OCI-LY1 (cell line): ENCODE measurements at regions not wholly inside any gene's neighbourhood (a gene's known extent, or its start where the extent isn't known, plus 50 kb on each side); places are given as distances from the start of the nearest gene placed in this dataset.

Experiments
- H2AFZ ChIP-seq: fragments of 200-600 bp; sonication (generic), shearing (Covaris generic); 2 replicates; pipeline ENCODE4 v1.6.0; 2014; ENCODE audit warnings: antibody characterized with exemption, mild to moderate bottlenecking, low read length
- H3F3A ChIP-seq: fragments of 200-600 bp; sonication (generic), shearing (Covaris generic); 2 replicates; pipeline ENCODE4 v1.6.0; 2014; ENCODE audit warnings: mild to moderate bottlenecking, antibody characterized with exemption, low read length, moderate library complexity; ENCODE audit not compliant: insufficient read depth
- H3K27ac ChIP-seq: fragments of 200-600 bp; sonication (generic); 2 replicates; pipeline ENCODE4 v1.5.1; 2014; ENCODE audit warnings: low read length, mixed run types, mild to moderate bottlenecking, low read depth; ENCODE audit not compliant: poor library complexity, severe bottlenecking
- H3K27me3 ChIP-seq: fragments of 200-600 bp; sonication (generic); 2 replicates; pipeline ENCODE4 v1.6.0; 2014; ENCODE audit warnings: antibody characterized with exemption, mild to moderate bottlenecking, low read length, moderate library complexity; ENCODE audit not compliant: insufficient read depth
- H3K36me3 ChIP-seq: fragments of 200-600 bp; sonication (generic); 2 replicates; pipeline ENCODE4 v1.6.1; 2014; ENCODE audit warnings: mild to moderate bottlenecking, antibody characterized with exemption, low read length, moderate library complexity, mixed read lengths; ENCODE audit not compliant: insufficient read depth
- H3K4me1 ChIP-seq: fragments of 200-600 bp; sonication (generic); 2 replicates; pipeline ENCODE4 v1.5.1; 2014; ENCODE audit warnings: mild to moderate bottlenecking, low read length, moderate library complexity; ENCODE audit not compliant: insufficient read depth, severe bottlenecking
- H3K4me2 ChIP-seq: fragments of 200-600 bp; sonication (generic), shearing (Covaris generic); 2 replicates; pipeline ENCODE4 v1.6.1; 2014; ENCODE audit warnings: low read length
- H3K4me3 ChIP-seq: fragments of 200-600 bp; sonication (generic); 2 replicates; pipeline ENCODE4 v1.5.1; 2014; ENCODE audit warnings: low read length, low read depth, mild to moderate bottlenecking, mixed read lengths; ENCODE audit not compliant: poor library complexity, severe bottlenecking
- H3K79me2 ChIP-seq: fragments of 200-600 bp; shearing (Covaris generic); 2 replicates; pipeline ENCODE4 v1.6.1; 2016; ENCODE audit warnings: mixed run types, low read length, mixed read lengths; ENCODE audit not compliant: insufficient read depth
- H3K9ac ChIP-seq: fragments of 200-600 bp; sonication (generic), shearing (Covaris generic); 2 replicates; pipeline ENCODE4 v1.6.1; 2014; ENCODE audit warnings: mild to moderate bottlenecking, low read length, mixed read lengths
- H3K9me2 ChIP-seq: fragments of 200-600 bp; sonication (generic), shearing (Covaris generic); 2 replicates; pipeline ENCODE4 v1.6.1; 2014; ENCODE audit warnings: low read depth, mild to moderate bottlenecking, low read length, mixed read lengths
- H3K9me3 ChIP-seq: fragments of 200-600 bp; shearing (Covaris generic); 2 replicates; pipeline ENCODE4 v1.6.1; 2014; ENCODE audit warnings: low read length, mixed read lengths
- H4K20me1 ChIP-seq: fragments of 200-600 bp; sonication (generic), shearing (Covaris generic); 2 replicates; pipeline ENCODE4 v1.6.0; 2016; ENCODE audit warnings: mild to moderate bottlenecking, low read length; ENCODE audit not compliant: insufficient read depth
- CTCF ChIP-seq: fragments of 200-600 bp; sonication (generic), shearing (Covaris generic); IDR thresholded peaks from 2 replicates; pipeline ENCODE4 v1.5.1; 2017; ENCODE audit warnings: mild to moderate bottlenecking, antibody characterized with exemption, low read length, moderate library complexity, mixed read lengths
- EZH2 ChIP-seq: fragments of 200-600 bp; sonication (generic), shearing (Covaris generic); IDR thresholded peaks from 2 replicates; pipeline ENCODE4 v1.8.0; 2017; ENCODE audit warnings: borderline replicate concordance, mixed run types, mild to moderate bottlenecking, antibody characterized with exemption, low read length, moderate library complexity, mixed read lengths

GRCh38 chr4:12963291-12963690, 520.8 kb downstream of the RAB28 start:
- Histone ChIP-seq H3K9me2 (no peaks in the 10 kb centered on the region), H3K4me1 (no peaks in the 10 kb centered on the region), H3K27me3 (no peaks in the 10 kb centered on the region), H3F3A (no peaks in the 10 kb centered on the region), H2AFZ (no peak overlapping the region), H3K79me2 (no peaks in the 10 kb centered on the region), H3K27ac (no peak overlapping the region), H3K4me2 (no peak overlapping the region), H4K20me1 (no peaks in the 10 kb centered on the region), H3K9me3 (no peaks in the 10 kb centered on the region), H3K4me3 (no peak overlapping the region), H3K9ac (no peak overlapping the region), H3K36me3 (no peaks in the 10 kb centered on the region)
- TF ChIP-seq EZH2 (no peak), CTCF (no peak)

GRCh38 chr4:12961713-12962112, 522.4 kb downstream of the RAB28 start:
- Histone ChIP-seq H3K9ac (no peak overlapping the region), H4K20me1 (no peaks in the 10 kb centered on the region), H3K4me1 (no peaks in the 10 kb centered on the region), H2AFZ (no peak overlapping the region), H3K79me2 (no peaks in the 10 kb centered on the region), H3K4me2 (no peak overlapping the region), H3K36me3 (no peaks in the 10 kb centered on the region), H3K9me2 (no peaks in the 10 kb centered on the region), H3K9me3 (no peaks in the 10 kb centered on the region), H3K27ac (no peak overlapping the region), H3K4me3 (no peak overlapping the region), H3K27me3 (no peaks in the 10 kb centered on the region), H3F3A (no peaks in the 10 kb centered on the region)
- TF ChIP-seq EZH2 (no peak), CTCF (no peak)

GRCh38 chr4:12958436-12958835, 525.7 kb downstream of the RAB28 start:
- TF ChIP-seq CTCF: no peak
- no peak for TF ChIP-seq EZH2
- Histone ChIP-seq H3F3A (no peaks in the 10 kb centered on the region), H3K27me3 (no peaks in the 10 kb centered on the region), H3K9me3 (no peaks in the 10 kb centered on the region), H3K27ac (no peak overlapping the region), H3K9me2 (no peaks in the 10 kb centered on the region), H3K4me1 (no peaks in the 10 kb centered on the region), H3K4me3 (no peak overlapping the region), H3K36me3 (no peaks in the 10 kb centered on the region), H3K4me2 (no peak overlapping the region), H3K79me2 (no peaks in the 10 kb centered on the region), H3K9ac (no peak overlapping the region), H4K20me1 (no peaks in the 10 kb centered on the region), H2AFZ (no peak overlapping the region)
